ENCODE measurements at regions not wholly inside any gene's neighbourhood (a gene's known extent, or its start where the extent isn't known, plus 50 kb on each side); places are given as distances from the start of the nearest gene placed in this dataset.

GRCh38 chr3:176926688-176927087 lies 270.6 kb downstream of the TBL1XR1 start:
- no peak for DNase-seq (ENCODE audit: unreplicated experiment)
- Mint-ChIP-seq H3K27me3 (ENCODE audit: insufficient read depth, unreplicated experiment) (no peaks in the 10 kb centered on the region), H3K4me1 (ENCODE audit: insufficient read depth, unreplicated experiment) (no peaks in the 10 kb centered on the region), H3K36me3 (ENCODE audit: insufficient read depth, unreplicated experiment) (no peaks in the 10 kb centered on the region), H3K27ac (ENCODE audit: low read depth, unreplicated experiment) (no peak overlapping the region), H3K9me3 (ENCODE audit: unreplicated experiment) (no peaks in the 10 kb centered on the region), H3K4me3 (ENCODE audit: unreplicated experiment) (no peak overlapping the region)
- ChIA-PET CTCF (interaction anchor here (0.7 to 0.9 kb wide), 2 partner anchors 12 to 14 kb away, joined by 3 to 7 read pairs; no protein-coding TSS in a partner anchor), POLR2A (interaction anchor here (0.7 kb wide), 1 partner anchor 21 kb away, joined by 4 read pairs; no protein-coding TSS in a partner anchor)
- no TSS peak for BruUV-seq (replicated peaks)
- no peak for TF ChIP-seq CTCF (IDR thresholded peaks at IDR 0.05; ENCODE audit: unreplicated experiment)
- intact Hi-C loops (cut with micrococcal nuclease): no loop called here

- H3K9me3 Mint-ChIP-seq (ENCODE audit: unreplicated experiment): no peaks in the 10 kb centered on the region
Measured at GRCh38 chr3:176926034-176926433, 271.2 kb downstream of the TBL1XR1 start.

GRCh38 chr3:176920766-176921160 lies 276.5 kb downstream of the TBL1XR1 start:
- ChIA-PET CTCF (interaction anchor here (0.7 kb wide), 1 partner anchor 52 kb away, joined by 3 read pairs; no protein-coding TSS in a partner anchor), POLR2A (no interaction called here)
- BruUV-seq (replicated peaks): no TSS peak
- Mint-ChIP-seq H3K4me3 (ENCODE audit: unreplicated experiment) (no peak overlapping the region), H3K27me3 (ENCODE audit: insufficient read depth, unreplicated experiment) (no peaks in the 10 kb centered on the region), H3K27ac (ENCODE audit: low read depth, unreplicated experiment) (no peak overlapping the region), H3K4me1 (ENCODE audit: insufficient read depth, unreplicated experiment) (no peaks in the 10 kb centered on the region), H3K9me3 (ENCODE audit: unreplicated experiment) (no peaks in the 10 kb centered on the region), H3K36me3 (ENCODE audit: insufficient read depth, unreplicated experiment) (no peaks in the 10 kb centered on the region)
- DNase-seq (ENCODE audit: unreplicated experiment): no peak
- intact Hi-C loops (cut with micrococcal nuclease): no loop called here
- TF ChIP-seq CTCF (IDR thresholded peaks at IDR 0.05; ENCODE audit: unreplicated experiment): no peak

More at GRCh38 chr3:176926034-176926433, 271.2 kb downstream of the TBL1XR1 start:
- no peaks in the 10 kb centered on the region for H3K36me3 Mint-ChIP-seq (ENCODE audit: insufficient read depth, unreplicated experiment)
- no peaks in the 10 kb centered on the region for H3K27me3 Mint-ChIP-seq (ENCODE audit: insufficient read depth, unreplicated experiment)
- no peaks in the 10 kb centered on the region for H3K4me1 Mint-ChIP-seq (ENCODE audit: insufficient read depth, unreplicated experiment)
- CTCF ChIA-PET: interaction anchor here (0.5 to 0.9 kb wide), 3 partner anchors 12 to 47 kb away, joined by 3 to 7 read pairs (median 5); no protein-coding TSS in a partner anchor
- no peak for TF ChIP-seq CTCF (IDR thresholded peaks at IDR 0.05; ENCODE audit: unreplicated experiment)
- no peak for DNase-seq (ENCODE audit: unreplicated experiment)
- BruUV-seq (replicated peaks): no TSS peak
- POLR2A ChIA-PET: interaction anchor here (0.7 kb wide), 1 partner anchor 21 kb away, joined by 4 read pairs; no protein-coding TSS in a partner anchor
- intact Hi-C loops (cut with micrococcal nuclease): no loop called here
- no peak overlapping the region for H3K4me3 Mint-ChIP-seq (ENCODE audit: unreplicated experiment)
- no peak overlapping the region for H3K27ac Mint-ChIP-seq (ENCODE audit: low read depth, unreplicated experiment)

GRCh38 chr3:176919836-176920765 lies 277.2 kb downstream of the TBL1XR1 start:
- no peaks in the 10 kb centered on the region for H3K27me3 Mint-ChIP-seq (ENCODE audit: insufficient read depth, unreplicated experiment)
- H3K36me3 Mint-ChIP-seq (ENCODE audit: insufficient read depth, unreplicated experiment): no peaks in the 10 kb centered on the region
- DNase-seq (ENCODE audit: unreplicated experiment): no peak
- BruUV-seq (replicated peaks): no TSS peak
- ChIA-PET POLR2A (no interaction called here), CTCF (interaction anchor here (0.5 to 0.7 kb wide), 2 partner anchors 52 to 489 kb away, joined by 3 to 5 read pairs; no protein-coding TSS in a partner anchor)
- no peak overlapping the region for H3K27ac Mint-ChIP-seq (ENCODE audit: low read depth, unreplicated experiment)
- no peak overlapping the region for H3K4me3 Mint-ChIP-seq (ENCODE audit: unreplicated experiment)
- no peaks in the 10 kb centered on the region for H3K4me1 Mint-ChIP-seq (ENCODE audit: insufficient read depth, unreplicated experiment)
- no peaks in the 10 kb centered on the region for H3K9me3 Mint-ChIP-seq (ENCODE audit: unreplicated experiment)
- no peak for TF ChIP-seq CTCF (IDR thresholded peaks at IDR 0.05; ENCODE audit: unreplicated experiment)
- intact Hi-C loops (cut with micrococcal nuclease): no loop called here

Data from MCF 10A (cell line).